ENCODE measurements at regions not wholly inside any gene's neighbourhood (a gene's known extent, or its start where the extent isn't known, plus 50 kb on each side); places are given as distances from the start of the nearest gene placed in this dataset.
"Not testable (repeated sequence)": the region's sequence is repeated elsewhere in the genome, so short reads cannot be mapped to it uniquely, and the experiment has no call there.

DNA sequence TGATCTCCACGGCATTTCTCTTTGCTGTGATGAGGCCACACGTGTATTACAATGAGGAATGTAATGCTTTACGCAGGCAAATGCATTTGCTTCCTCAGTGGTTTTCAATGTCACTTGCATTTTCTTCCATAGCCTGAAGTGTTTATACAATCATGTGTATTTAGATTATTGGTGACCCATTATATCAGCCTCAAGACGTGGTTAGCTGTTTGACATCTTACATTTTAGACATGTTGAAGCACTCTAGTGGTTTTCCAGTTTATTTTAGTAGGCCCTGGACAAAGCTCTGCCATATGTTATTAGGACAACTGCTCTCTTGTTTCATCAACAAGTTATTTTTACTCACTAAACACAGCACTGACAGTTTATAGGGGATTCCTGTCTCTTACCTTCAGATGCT is 200.4 kb downstream of the UTRN start:
- H3K9me3 ChIP-seq (ENCODE audit: control insufficient read depth, insufficient read depth, low read length) = no peaks in the 10 kb centered on the region

DNA sequence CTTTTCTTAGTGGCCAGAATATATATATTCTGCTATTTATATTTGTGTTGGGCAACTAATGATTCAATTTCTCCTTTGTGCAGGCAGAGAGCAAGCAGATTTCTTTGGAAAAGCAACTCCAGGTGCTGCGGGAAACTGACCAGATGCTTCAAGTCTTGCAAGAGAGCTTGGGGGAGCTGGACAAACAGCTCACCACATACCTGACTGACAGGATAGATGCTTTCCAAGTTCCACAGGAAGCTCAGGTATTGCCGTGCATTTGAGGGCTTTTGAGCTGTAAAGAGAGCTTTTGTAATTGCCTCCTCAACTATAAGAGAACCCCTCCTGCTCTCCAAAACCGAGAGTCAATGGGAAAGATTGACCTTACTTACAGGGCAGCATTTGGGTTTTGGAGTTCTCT is 203.5 kb downstream of the UTRN start:
- WGBS (ENCODE audit: insufficient coverage, insufficient read length) = no CpG with 5 or more reads among the region's 3 CpGs
- H3K9me3 ChIP-seq (ENCODE audit: control insufficient read depth, insufficient read depth, low read length) = no peaks in the 10 kb centered on the region
- H3K4me1 ChIP-seq (ENCODE audit: control insufficient read depth, insufficient read depth, low read length) = no peaks in the 10 kb centered on the region
- DNase-seq (ENCODE audit: low read depth, low spot score) = no peak
- no peak overlapping the region for H3K4me3 ChIP-seq (ENCODE audit: low read length)
- H3K36me3 ChIP-seq (ENCODE audit: control insufficient read depth, insufficient read depth, low read length) = peaks cover 6% of the 10 kb centered on the region; the same call in 1 of the 2 replicates
- no peak overlapping the region for H3K27ac ChIP-seq (ENCODE audit: low read length)
- no peaks in the 10 kb centered on the region for H3K27me3 ChIP-seq (ENCODE audit: control insufficient read depth, insufficient read depth, low read length)

More for the DNA sequence above, 200.4 kb downstream of the UTRN start:
- no peaks in the 10 kb centered on the region for H3K27me3 ChIP-seq (ENCODE audit: control insufficient read depth, insufficient read depth, low read length)
- peaks cover 6% of the 10 kb centered on the region; the same call in 1 of the 2 replicates for H3K36me3 ChIP-seq (ENCODE audit: control insufficient read depth, insufficient read depth, low read length)
- no peak for DNase-seq (ENCODE audit: low read depth, low spot score)
- no peak overlapping the region for H3K27ac ChIP-seq (ENCODE audit: low read length)
- WGBS (ENCODE audit: insufficient coverage, insufficient read length) = no CpG with 5 or more reads among the region's 4 CpGs
- H3K4me1 ChIP-seq (ENCODE audit: control insufficient read depth, insufficient read depth, low read length) = no peaks in the 10 kb centered on the region
- H3K4me3 ChIP-seq (ENCODE audit: low read length) = no peak overlapping the region

DNA sequence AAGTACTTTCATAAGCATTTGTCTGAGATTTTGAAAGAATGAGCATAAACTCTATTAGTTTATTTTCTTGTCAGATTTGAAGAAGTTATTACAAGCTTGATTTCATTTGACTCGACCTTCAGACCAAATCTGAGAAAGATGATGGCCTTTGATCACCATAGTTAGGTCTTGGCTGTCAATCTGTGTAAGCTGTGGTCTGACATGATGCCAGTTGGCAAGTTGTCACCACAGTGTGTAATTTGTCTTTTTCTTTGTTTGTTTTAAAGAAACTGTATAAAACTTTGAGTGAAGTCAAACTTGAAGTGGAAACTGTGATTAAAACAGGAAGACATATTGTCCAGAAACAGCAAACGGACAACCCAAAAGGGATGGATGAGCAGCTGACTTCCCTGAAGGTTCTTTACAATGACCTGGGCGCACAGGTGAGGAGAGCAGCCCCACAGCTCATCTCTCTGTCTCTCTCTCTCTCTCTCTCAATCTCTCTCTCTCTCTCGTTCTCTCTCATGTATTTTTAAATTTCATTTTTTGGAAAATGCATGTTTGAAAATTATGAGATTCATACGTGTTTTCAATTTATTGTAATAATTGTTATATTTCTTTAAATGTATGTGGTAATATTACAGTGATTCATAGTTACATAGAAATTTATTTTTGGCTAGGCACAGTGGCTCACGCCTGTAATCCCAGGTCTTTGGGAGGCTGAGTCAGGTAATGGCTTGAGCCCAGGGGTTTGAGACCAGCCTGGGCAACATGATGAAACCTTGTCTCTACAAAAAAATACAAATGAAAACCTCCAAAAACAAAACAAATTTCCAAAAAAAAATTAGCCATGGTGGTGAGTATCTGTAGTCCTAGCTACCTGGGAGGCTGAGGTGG is 208.1 kb downstream of the UTRN start:
- no peaks in the 10 kb centered on the region for H3K9me3 ChIP-seq (ENCODE audit: control insufficient read depth, insufficient read depth, low read length)
- no peaks in the 10 kb centered on the region for H3K4me1 ChIP-seq (ENCODE audit: control insufficient read depth, insufficient read depth, low read length)
- 100% methylated on average over 1 of the region's 6 CpGs for WGBS (ENCODE audit: insufficient coverage, insufficient read length)
- no peak for DNase-seq (ENCODE audit: low read depth, low spot score)
- H3K27me3 ChIP-seq (ENCODE audit: control insufficient read depth, insufficient read depth, low read length) = no peaks in the 10 kb centered on the region
- no peak overlapping the region for H3K27ac ChIP-seq (ENCODE audit: low read length)
- no peaks in the 10 kb centered on the region; the same call in 1 of the 2 replicates for H3K36me3 ChIP-seq (ENCODE audit: control insufficient read depth, insufficient read depth, low read length)
- H3K4me3 ChIP-seq (ENCODE audit: low read length) = no peak overlapping the region

DNA sequence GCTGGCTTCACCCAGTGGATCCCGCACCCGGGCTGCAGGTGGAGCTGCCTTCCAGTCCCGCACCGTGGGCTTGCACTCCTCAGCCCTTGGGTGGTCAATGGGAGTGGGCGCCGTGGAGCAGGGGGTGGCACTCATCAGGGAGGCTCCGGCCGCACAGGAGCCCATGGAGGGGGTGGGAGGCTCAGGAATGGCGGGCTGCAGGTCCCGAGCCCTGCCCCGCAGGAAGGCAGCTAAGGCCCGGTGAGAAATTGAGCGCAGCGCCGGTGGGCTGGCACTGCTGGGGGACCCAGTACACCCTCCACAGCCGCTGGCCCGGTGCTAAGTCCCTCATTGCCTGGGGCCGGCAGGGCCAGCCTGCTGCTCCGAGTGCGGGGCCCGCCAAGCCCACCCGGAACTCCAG is 209.9 kb downstream of the UTRN start:
- H3K4me3 ChIP-seq (ENCODE audit: low read length); DNase-seq (ENCODE audit: low read depth, low spot score); H3K36me3 ChIP-seq (ENCODE audit: control insufficient read depth, insufficient read depth, low read length); H3K4me1 ChIP-seq (ENCODE audit: control insufficient read depth, insufficient read depth, low read length); H3K27me3 ChIP-seq (ENCODE audit: control insufficient read depth, insufficient read depth, low read length); H3K27ac ChIP-seq (ENCODE audit: low read length); H3K9me3 ChIP-seq (ENCODE audit: control insufficient read depth, insufficient read depth, low read length): not testable (repeated sequence)
- WGBS (ENCODE audit: insufficient coverage, insufficient read length) = no CpG with 5 or more reads among the region's 22 CpGs

DNA sequence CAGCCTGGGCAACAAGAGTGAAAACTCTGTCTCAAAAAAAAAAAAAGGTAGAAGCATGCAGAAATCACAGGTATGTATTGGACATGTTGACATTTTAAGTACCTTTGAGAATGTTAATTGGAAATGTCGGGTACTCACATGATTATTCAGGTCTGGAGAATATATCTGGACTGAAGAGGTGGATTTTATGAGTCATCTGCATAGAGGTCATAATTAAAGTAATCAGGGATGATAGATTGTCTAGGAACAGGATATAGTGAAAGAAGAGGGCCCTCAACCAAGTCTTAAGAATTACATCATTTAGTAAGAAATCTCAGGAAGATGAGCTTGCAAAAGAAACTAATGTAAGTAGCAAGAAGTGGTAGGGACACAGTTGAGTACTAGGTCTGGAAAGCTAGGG is 212.5 kb downstream of the UTRN start:
- Histone ChIP-seq H3K27ac (ENCODE audit: low read length) (no peak overlapping the region), H3K9me3 (ENCODE audit: control insufficient read depth, insufficient read depth, low read length) (no peaks in the 10 kb centered on the region), H3K27me3 (ENCODE audit: control insufficient read depth, insufficient read depth, low read length) (no peaks in the 10 kb centered on the region), H3K4me3 (ENCODE audit: low read length) (no peak overlapping the region), H3K36me3 (ENCODE audit: control insufficient read depth, insufficient read depth, low read length) (no peaks in the 10 kb centered on the region; the same call in 1 of the 2 replicates), H3K4me1 (ENCODE audit: control insufficient read depth, insufficient read depth, low read length) (no peaks in the 10 kb centered on the region)
- no CpG with 5 or more reads among the region's 1 CpG for WGBS (ENCODE audit: insufficient coverage, insufficient read length)
- no peak for DNase-seq (ENCODE audit: low read depth, low spot score)

DNA sequence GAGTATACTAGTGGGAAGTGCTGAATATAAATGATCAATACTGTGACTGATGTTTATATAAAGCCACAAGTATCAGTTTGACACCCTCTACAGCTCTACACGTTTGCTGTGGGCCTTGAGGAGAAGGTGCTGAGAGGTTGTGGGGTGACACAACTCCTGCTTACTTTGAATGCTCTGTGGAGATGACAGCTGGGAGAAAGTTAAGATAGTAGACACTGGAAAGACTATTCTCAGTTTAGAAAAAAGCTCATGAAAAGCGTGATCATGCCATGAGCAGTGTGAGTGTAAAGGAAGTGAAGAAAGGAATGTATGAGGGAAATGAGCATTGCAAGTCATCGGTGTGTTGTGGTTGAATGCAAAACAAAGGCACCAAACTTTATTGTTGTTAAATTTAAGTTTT is 215.8 kb downstream of the UTRN start:
- Histone ChIP-seq H3K27ac (ENCODE audit: low read length) (no peak overlapping the region), H3K36me3 (ENCODE audit: control insufficient read depth, insufficient read depth, low read length) (no peaks in the 10 kb centered on the region), H3K4me1 (ENCODE audit: control insufficient read depth, insufficient read depth, low read length) (no peaks in the 10 kb centered on the region), H3K4me3 (ENCODE audit: low read length) (no peak overlapping the region), H3K27me3 (ENCODE audit: control insufficient read depth, insufficient read depth, low read length) (no peaks in the 10 kb centered on the region), H3K9me3 (ENCODE audit: control insufficient read depth, insufficient read depth, low read length) (no peaks in the 10 kb centered on the region)
- no peak for DNase-seq (ENCODE audit: low read depth, low spot score)
- no CpG with 5 or more reads among the region's 3 CpGs for WGBS (ENCODE audit: insufficient coverage, insufficient read length)

DNA sequence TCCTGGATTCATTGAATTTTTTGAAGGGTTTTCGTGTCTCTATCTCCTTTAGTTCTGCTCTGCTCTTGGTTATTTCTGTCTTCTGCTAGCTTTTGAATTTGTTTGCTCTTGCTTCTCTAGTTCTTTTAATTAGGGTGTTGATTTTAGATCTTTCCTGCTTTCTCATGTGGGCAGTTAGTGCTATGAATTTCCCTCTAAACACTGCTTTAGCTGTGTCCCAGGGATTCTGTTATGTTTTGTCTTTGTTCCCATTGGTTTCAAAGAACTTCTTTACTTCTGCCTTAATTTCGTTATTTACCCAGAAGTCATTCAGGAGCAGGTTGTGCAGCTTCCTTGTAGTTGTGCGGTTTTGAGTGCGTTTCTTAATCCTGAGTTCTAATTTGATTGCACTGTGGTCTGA is 220.1 kb downstream of the UTRN start:
- no CpG with 5 or more reads among the region's 4 CpGs for WGBS (ENCODE audit: insufficient coverage, insufficient read length)
- not testable (repeated sequence) for H3K4me1 ChIP-seq (ENCODE audit: control insufficient read depth, insufficient read depth, low read length); H3K36me3 ChIP-seq (ENCODE audit: control insufficient read depth, insufficient read depth, low read length); DNase-seq (ENCODE audit: low read depth, low spot score); H3K27me3 ChIP-seq (ENCODE audit: control insufficient read depth, insufficient read depth, low read length); H3K4me3 ChIP-seq (ENCODE audit: low read length); H3K27ac ChIP-seq (ENCODE audit: low read length); H3K9me3 ChIP-seq (ENCODE audit: control insufficient read depth, insufficient read depth, low read length)

DNA sequence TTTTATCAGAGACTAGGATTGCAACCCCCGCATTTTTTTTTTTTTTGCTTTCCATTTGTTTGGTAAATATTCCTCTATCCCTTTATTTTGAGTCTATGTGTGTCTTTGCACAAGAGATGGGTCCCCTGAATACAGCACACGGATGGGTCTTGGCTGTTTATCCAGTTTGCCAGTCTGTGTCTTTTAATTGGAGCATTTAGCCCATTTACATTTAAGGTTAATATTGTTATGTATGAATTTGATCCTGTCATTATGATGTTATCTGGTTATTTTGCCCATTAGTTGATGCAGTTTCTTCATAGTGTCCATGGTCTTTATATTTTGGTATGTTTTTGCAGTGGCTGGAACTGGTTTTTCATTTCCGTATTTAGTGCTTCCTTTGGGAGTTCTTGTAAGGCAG is 220.9 kb downstream of the UTRN start:
- not testable (repeated sequence) for H3K9me3 ChIP-seq (ENCODE audit: control insufficient read depth, insufficient read depth, low read length); H3K4me1 ChIP-seq (ENCODE audit: control insufficient read depth, insufficient read depth, low read length); DNase-seq (ENCODE audit: low read depth, low spot score); H3K36me3 ChIP-seq (ENCODE audit: control insufficient read depth, insufficient read depth, low read length); H3K4me3 ChIP-seq (ENCODE audit: low read length); H3K27ac ChIP-seq (ENCODE audit: low read length); H3K27me3 ChIP-seq (ENCODE audit: control insufficient read depth, insufficient read depth, low read length)
- WGBS (ENCODE audit: insufficient coverage, insufficient read length) = no CpG with 5 or more reads among the region's 3 CpGs

DNA sequence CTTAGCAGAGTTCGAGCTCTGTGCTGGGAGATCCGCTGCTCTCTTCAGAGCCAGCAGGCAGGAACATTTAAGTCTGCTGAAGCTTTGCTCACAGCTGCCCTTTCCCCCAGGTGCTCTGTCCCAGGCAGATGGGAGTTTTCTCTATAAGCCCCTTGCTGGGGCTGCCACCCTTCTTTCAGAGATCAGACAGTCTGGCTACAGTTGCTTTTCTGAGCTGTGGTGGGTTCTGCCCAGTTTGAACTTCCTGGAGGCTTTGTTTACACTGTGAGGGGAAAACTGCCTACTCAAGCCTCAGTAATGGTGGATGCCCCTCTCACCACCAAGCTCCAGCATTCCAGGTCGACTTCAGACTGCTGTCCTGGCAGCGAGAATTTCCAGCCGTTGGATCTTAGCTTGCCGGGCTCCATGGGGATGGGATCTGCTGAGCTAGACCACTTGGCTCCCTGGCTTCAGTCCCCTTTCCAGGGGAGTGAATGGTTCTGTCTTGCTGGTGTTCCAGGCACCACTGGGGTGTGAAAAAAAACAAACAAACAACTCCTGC is 222.7 kb downstream of the UTRN start:
- not testable (repeated sequence) for H3K4me3 ChIP-seq (ENCODE audit: low read length); H3K27ac ChIP-seq (ENCODE audit: low read length); DNase-seq (ENCODE audit: low read depth, low spot score); H3K9me3 ChIP-seq (ENCODE audit: control insufficient read depth, insufficient read depth, low read length); H3K27me3 ChIP-seq (ENCODE audit: control insufficient read depth, insufficient read depth, low read length); H3K36me3 ChIP-seq (ENCODE audit: control insufficient read depth, insufficient read depth, low read length); H3K4me1 ChIP-seq (ENCODE audit: control insufficient read depth, insufficient read depth, low read length)
- no CpG with 5 or more reads among the region's 6 CpGs for WGBS (ENCODE audit: insufficient coverage, insufficient read length)

DNA sequence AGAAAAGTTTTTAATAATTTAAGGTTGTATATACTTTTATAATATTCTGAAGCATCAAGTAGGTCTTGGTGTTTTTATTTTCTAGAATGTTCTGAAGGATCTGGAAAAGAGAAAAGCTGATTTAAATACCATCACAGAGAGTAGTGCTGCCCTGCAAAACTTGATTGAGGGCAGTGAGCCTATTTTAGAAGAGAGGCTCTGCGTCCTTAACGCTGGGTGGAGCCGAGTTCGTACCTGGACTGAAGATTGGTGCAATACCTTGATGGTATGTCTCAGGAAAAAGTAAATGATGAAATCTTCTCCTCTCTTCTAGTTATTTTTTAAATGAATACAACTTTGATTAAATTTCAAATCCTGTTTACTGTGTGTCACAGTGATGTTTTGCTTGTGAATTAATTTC is 225.7 kb downstream of the UTRN start:
- no CpG with 5 or more reads among the region's 4 CpGs for WGBS (ENCODE audit: insufficient coverage, insufficient read length)
- Histone ChIP-seq H3K4me3 (ENCODE audit: low read length) (no peak overlapping the region), H3K36me3 (ENCODE audit: control insufficient read depth, insufficient read depth, low read length) (no peaks in the 10 kb centered on the region), H3K4me1 (ENCODE audit: control insufficient read depth, insufficient read depth, low read length) (no peaks in the 10 kb centered on the region), H3K27me3 (ENCODE audit: control insufficient read depth, insufficient read depth, low read length) (no peaks in the 10 kb centered on the region), H3K9me3 (ENCODE audit: control insufficient read depth, insufficient read depth, low read length) (no peaks in the 10 kb centered on the region), H3K27ac (ENCODE audit: low read length) (no peak overlapping the region)
- DNase-seq (ENCODE audit: low read depth, low spot score) = no peak

DNA sequence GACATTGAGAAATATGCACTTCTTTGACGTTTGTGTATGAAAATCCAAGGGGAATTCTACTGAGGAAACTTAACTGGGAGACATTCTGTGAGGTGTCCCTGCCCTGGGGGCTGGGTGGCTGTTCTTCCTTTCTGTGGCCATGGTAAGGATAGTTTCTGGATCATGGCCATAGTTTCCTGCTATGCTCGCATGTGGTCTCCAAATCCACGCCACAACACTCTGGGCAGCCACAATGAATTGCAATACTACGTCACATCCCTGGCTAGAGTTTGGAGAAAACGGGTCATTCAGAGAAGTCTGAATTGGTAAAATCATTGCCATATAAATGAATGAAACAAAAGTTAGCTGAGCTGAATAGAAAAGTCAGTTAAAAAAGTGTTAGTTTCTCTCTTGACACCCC is 230.6 kb downstream of the UTRN start:
- no peaks in the 10 kb centered on the region; the same call in 1 of the 2 replicates for H3K36me3 ChIP-seq (ENCODE audit: control insufficient read depth, insufficient read depth, low read length)
- no CpG with 5 or more reads among the region's 5 CpGs for WGBS (ENCODE audit: insufficient coverage, insufficient read length)
- no peaks in the 10 kb centered on the region for H3K9me3 ChIP-seq (ENCODE audit: control insufficient read depth, insufficient read depth, low read length)
- no peak for DNase-seq (ENCODE audit: low read depth, low spot score)
- H3K4me1 ChIP-seq (ENCODE audit: control insufficient read depth, insufficient read depth, low read length) = no peaks in the 10 kb centered on the region
- no peak overlapping the region for H3K27ac ChIP-seq (ENCODE audit: low read length)
- no peak overlapping the region for H3K4me3 ChIP-seq (ENCODE audit: low read length)
- no peaks in the 10 kb centered on the region for H3K27me3 ChIP-seq (ENCODE audit: control insufficient read depth, insufficient read depth, low read length)

Measured in iPS DF 6.9 (cell line).